GM11168 (cell line): ENCODE measurements at regions not wholly inside any gene's neighbourhood (a gene's known extent, or its start where the extent isn't known, plus 50 kb on each side); places are given as distances from the start of the nearest gene placed in this dataset.
"Not testable (repeated sequence)": the region's sequence is repeated elsewhere in the genome, so short reads cannot be mapped to it uniquely, and the experiment has no call there.

Source experiments
- in situ Hi-C: fragments of 300-500 bp; cut with MboI; formaldehyde crosslinking; loops from one replicate; pipeline ENCODE4 v1.12.0; 2022; ENCODE audit warnings: low sequenced_read_pairs; ENCODE audit not compliant: unreplicated experiment

GRCh38 chr12:9416346-9416745 is 191.4 kb downstream of the KLRB1 start:
- in situ Hi-C loops, result loop anchor here (5.0 kb wide), 1 partner anchor 104 kb away; no protein-coding TSS in a partner anchor

- in situ Hi-C loops, result loop anchor here (5.0 kb wide), 1 partner anchor 104 kb away; no protein-coding TSS in a partner anchor
These were observed 191.8 kb downstream of the KLRB1 start for GRCh38 chr12:9415898-9416297.

GRCh38 chr12:9413862-9414261 is 193.9 kb downstream of the KLRB1 start:
- in situ Hi-C loops, result not testable (repeated sequence)

- in situ Hi-C loops, result not testable (repeated sequence)
These were observed 195.3 kb downstream of the KLRB1 start for GRCh38 chr12:9412459-9412858.

GRCh38 chr12:9411616-9412268 is 196.0 kb downstream of the KLRB1 start:
- in situ Hi-C loops, result not testable (repeated sequence)

GRCh38 chr12:9407425-9407748 is 199.2 kb upstream of the PZP start:
- in situ Hi-C loops, result not testable (repeated sequence)

- in situ Hi-C loops, result no loop called here
These were observed 198.6 kb upstream of the PZP start for GRCh38 chr12:9406564-9407424.

- in situ Hi-C loops, result no loop called here
These were observed 197.8 kb upstream of the PZP start for GRCh38 chr12:9405886-9406563.

- in situ Hi-C loops, result no loop called here
These were observed 196.5 kb upstream of the PZP start for GRCh38 chr12:9404469-9405260.

- in situ Hi-C loops, result no loop called here
These were observed 195.8 kb upstream of the PZP start for GRCh38 chr12:9404031-9404430.

- in situ Hi-C loops, result not testable (repeated sequence)
These were observed 194.3 kb upstream of the PZP start for GRCh38 chr12:9402432-9403040.

- in situ Hi-C loops, result not testable (repeated sequence)
These were observed 188.2 kb upstream of the PZP start for GRCh38 chr12:9396367-9396766.

GRCh38 chr12:9395220-9395619 is 187.0 kb upstream of the PZP start:
- in situ Hi-C loops, result not testable (repeated sequence)

GRCh38 chr12:9392842-9393241 is 184.6 kb upstream of the PZP start:
- in situ Hi-C loops, result no loop called here

- in situ Hi-C loops, result no loop called here
These were observed 183.6 kb upstream of the PZP start for GRCh38 chr12:9391815-9392214.

GRCh38 chr12:9390761-9391160 is 182.6 kb upstream of the PZP start:
- in situ Hi-C loops, result no loop called here

GRCh38 chr12:9389796-9390195 is 181.6 kb upstream of the PZP start:
- in situ Hi-C loops, result no loop called here

- in situ Hi-C loops, result no loop called here
These were observed 180.2 kb upstream of the PZP start for GRCh38 chr12:9388379-9388778.

- in situ Hi-C loops, result no loop called here
These were observed 179.3 kb upstream of the PZP start for GRCh38 chr12:9387450-9387849.

- in situ Hi-C loops, result no loop called here
These were observed 175.4 kb upstream of the PZP start for GRCh38 chr12:9383585-9383984.
